OCI-LY3 (cell line): ENCODE measurements at regions not wholly inside any gene's neighbourhood (a gene's known extent, or its start where the extent isn't known, plus 50 kb on each side); places are given as distances from the start of the nearest gene placed in this dataset.

Source experiments
- H2AFZ ChIP-seq: fragments of 200-600, 300-600 bp; shearing (Covaris generic); 2 replicates; pipeline ENCODE4 v1.6.0; 2014; ENCODE audit warnings: antibody characterized with exemption, low read depth, low read length
- H3K27ac ChIP-seq: fragments of 200-600, 300-600 bp; sonication (generic); 2 replicates; pipeline ENCODE4 v1.5.1; 2014; ENCODE audit warnings: mild to moderate bottlenecking, low read length, moderate library complexity, mixed read lengths
- H3K27me3 ChIP-seq: fragments of 200-600, 300-600 bp; sonication (generic); 2 replicates; pipeline ENCODE4 v1.6.1; 2014; ENCODE audit warnings: low read depth, low read length, mixed read lengths
- H3K36me3 ChIP-seq: fragments of 200-600, 300-600 bp; sonication (generic); replicated peaks from 2 replicates; pipeline ENCODE3; 2014; ENCODE audit warnings: low read depth, low read length, mixed read lengths
- H3K4me1 ChIP-seq: fragments of 300-600, 200-600 bp; sonication (generic); 2 replicates; pipeline ENCODE4 v1.6.1; 2014; ENCODE audit warnings: low read length, mixed read lengths
- H3K4me2 ChIP-seq: fragments of 200-600, 300-600 bp; sonication (generic); 2 replicates; pipeline ENCODE4 v1.6.1; 2014; ENCODE audit warnings: low read length, mixed read lengths
- H3K4me3 ChIP-seq: fragments of 300-600, 200-600 bp; sonication (generic); 2 replicates; pipeline ENCODE4 v1.5.1; 2014; ENCODE audit warnings: antibody characterized with exemption, mild to moderate bottlenecking, low read length, moderate library complexity
- H3K79me2 ChIP-seq: fragments of 300-600, 200-600 bp; shearing (Covaris generic); 2 replicates; pipeline ENCODE4 v1.6.1; 2014; ENCODE audit warnings: mild to moderate bottlenecking, low read length, mixed read lengths
- H3K9ac ChIP-seq: fragments of 300-600, 200-600 bp; shearing (Covaris generic); 2 replicates; pipeline ENCODE4 v1.6.0; 2014; ENCODE audit warnings: mild to moderate bottlenecking, low read length, moderate library complexity
- H3K9me3 ChIP-seq: fragments of 200-600, 300-600 bp; shearing (Covaris generic); 2 replicates; pipeline ENCODE4 v1.6.1; 2014; ENCODE audit warnings: low read length, mixed read lengths; ENCODE audit not compliant: insufficient read depth
- H4K20me1 ChIP-seq: fragments of 200-600, 300-600 bp; sonication (generic); 2 replicates; pipeline ENCODE4 v1.6.1; 2016; ENCODE audit warnings: low read length, mixed read lengths; ENCODE audit not compliant: insufficient read depth
- EZH2phosphoT487 ChIP-seq: fragments of 200-600 bp; shearing (Covaris generic); IDR thresholded peaks from 2 replicates; pipeline ENCODE4 v1.6.1; 2018; ENCODE audit warnings: antibody characterized with exemption, mixed run types, low read depth
- TF ChIP-seq, protein P1 (sequence below): fragments of 200-600, 300-600 bp; sonication (generic); IDR thresholded peaks from 2 replicates; pipeline ENCODE4 v1.5.1; 2014; ENCODE audit warnings: antibody characterized with exemption, low read length, low read depth

DNA sequence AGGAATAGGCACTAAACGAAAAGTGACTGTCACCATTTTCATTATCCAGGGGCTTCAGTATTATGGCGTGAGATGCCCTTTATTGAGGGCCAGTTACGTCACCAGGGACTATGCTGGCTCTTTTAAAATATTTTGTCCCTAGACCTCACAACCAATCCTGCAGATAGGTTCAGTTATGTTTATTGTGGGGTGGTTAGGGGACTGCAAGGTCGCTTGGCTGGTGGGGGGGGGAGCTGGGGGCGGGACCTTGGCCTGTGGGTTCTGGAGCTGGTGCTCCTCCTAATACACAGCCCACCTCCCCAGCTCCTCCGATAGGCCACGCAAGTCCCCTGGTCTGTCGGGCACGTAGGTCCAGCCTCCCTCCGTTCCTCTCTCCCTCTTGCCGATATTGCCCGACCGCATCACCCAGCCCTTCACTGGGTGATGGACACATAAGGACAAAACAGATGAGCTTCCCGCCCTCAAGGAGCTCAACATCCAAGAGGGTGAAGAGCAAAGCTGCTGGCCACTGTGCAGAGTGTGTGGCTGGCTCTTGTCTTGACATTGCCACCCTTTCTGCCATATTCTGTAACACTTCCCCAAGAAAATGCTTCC lies 271.8 kb downstream of the MATN1 start:
- Histone ChIP-seq H3K4me1 (no peaks in the 10 kb centered on the region), H4K20me1 (no peaks in the 10 kb centered on the region), H3K36me3 (no peaks in the 10 kb centered on the region), H3K4me2 (no peak overlapping the region), H3K9ac (no peak overlapping the region), H3K27me3 (no peaks in the 10 kb centered on the region), H3K27ac (no peak overlapping the region), H3K79me2 (no peaks in the 10 kb centered on the region), H3K4me3 (no peak overlapping the region), H2AFZ (no peak overlapping the region), H3K9me3 (no peaks in the 10 kb centered on the region)
- no peak for TF ChIP-seq EZH2phosphoT487
- TF ChIP-seq, protein P1, sequence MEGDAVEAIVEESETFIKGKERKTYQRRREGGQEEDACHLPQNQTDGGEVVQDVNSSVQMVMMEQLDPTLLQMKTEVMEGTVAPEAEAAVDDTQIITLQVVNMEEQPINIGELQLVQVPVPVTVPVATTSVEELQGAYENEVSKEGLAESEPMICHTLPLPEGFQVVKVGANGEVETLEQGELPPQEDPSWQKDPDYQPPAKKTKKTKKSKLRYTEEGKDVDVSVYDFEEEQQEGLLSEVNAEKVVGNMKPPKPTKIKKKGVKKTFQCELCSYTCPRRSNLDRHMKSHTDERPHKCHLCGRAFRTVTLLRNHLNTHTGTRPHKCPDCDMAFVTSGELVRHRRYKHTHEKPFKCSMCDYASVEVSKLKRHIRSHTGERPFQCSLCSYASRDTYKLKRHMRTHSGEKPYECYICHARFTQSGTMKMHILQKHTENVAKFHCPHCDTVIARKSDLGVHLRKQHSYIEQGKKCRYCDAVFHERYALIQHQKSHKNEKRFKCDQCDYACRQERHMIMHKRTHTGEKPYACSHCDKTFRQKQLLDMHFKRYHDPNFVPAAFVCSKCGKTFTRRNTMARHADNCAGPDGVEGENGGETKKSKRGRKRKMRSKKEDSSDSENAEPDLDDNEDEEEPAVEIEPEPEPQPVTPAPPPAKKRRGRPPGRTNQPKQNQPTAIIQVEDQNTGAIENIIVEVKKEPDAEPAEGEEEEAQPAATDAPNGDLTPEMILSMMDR = no peak

DNA sequence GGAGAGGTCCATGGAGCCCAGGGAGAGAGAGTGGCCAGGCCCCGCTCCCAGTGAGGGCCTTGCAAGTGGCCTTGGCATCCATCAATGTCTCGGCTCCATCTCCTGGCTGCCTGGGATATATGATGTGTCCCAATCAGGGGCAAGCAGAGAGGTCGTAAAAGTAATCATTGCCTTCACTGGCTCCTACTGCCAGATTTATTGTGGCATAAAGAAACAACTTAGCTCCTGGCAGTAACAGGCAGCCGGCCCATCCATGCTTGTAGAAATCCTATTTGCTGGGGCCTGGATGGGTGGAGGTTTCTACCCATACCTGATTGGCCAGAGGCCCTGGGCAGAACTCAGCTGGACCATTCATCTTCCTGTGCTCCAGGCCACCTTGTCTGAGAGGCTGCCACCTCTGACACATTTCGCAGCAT lies 272.6 kb downstream of the MATN1 start:
- no peak overlapping the region for H3K4me3 ChIP-seq
- no peak overlapping the region for H3K27ac ChIP-seq
- no peaks in the 10 kb centered on the region for H3K36me3 ChIP-seq
- H2AFZ ChIP-seq = no peak overlapping the region
- H3K27me3 ChIP-seq = no peaks in the 10 kb centered on the region
- H3K79me2 ChIP-seq = no peaks in the 10 kb centered on the region
- no peaks in the 10 kb centered on the region for H3K4me1 ChIP-seq
- no peak overlapping the region for H3K4me2 ChIP-seq
- no peak overlapping the region for H3K9ac ChIP-seq
- no peaks in the 10 kb centered on the region for H4K20me1 ChIP-seq
- TF ChIP-seq EZH2phosphoT487 = no peak
- TF ChIP-seq, protein P1 = no peak
- no peaks in the 10 kb centered on the region for H3K9me3 ChIP-seq

DNA sequence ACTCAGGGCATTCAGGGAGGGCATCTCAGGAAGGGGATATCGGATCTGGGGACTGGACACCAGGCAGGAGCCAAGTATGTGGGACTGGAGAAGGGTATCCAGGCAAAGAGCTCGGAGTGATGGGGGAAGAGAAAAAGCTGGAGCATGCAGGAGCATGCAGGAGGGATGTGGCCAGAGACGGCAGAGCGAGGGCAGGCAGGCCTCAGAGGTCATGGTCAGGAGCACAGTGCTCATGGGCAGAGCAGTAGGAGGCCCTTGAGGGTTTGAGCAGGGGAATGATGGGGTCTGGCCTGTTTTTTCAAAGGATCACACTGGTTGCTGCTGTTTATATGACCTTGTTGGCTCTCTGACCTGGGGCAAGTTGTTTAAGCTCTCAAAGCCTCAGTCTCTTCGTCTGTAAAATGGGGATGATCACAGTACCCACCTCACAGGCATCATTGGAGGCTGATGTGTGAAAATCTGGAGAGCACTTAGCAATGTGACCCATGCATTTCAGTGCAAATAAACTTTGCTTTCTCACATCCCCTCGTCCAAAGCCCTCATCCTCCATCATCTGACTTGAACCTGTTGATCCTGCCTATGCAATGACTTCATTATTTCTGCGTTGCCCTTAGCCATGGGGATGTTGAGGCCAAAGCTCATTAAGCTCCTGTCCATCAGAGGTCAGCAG lies 273.1 kb downstream of the MATN1 start:
- no peak overlapping the region for H2AFZ ChIP-seq
- H3K36me3 ChIP-seq = no peaks in the 10 kb centered on the region
- no peak overlapping the region for H3K4me3 ChIP-seq
- no peaks in the 10 kb centered on the region for H3K9me3 ChIP-seq
- H4K20me1 ChIP-seq = no peaks in the 10 kb centered on the region
- no peak for TF ChIP-seq EZH2phosphoT487
- TF ChIP-seq, protein P1 = no peak
- no peaks in the 10 kb centered on the region for H3K79me2 ChIP-seq
- no peaks in the 10 kb centered on the region for H3K4me1 ChIP-seq
- no peak overlapping the region for H3K9ac ChIP-seq
- H3K27ac ChIP-seq = no peak overlapping the region
- H3K27me3 ChIP-seq = no peaks in the 10 kb centered on the region
- H3K4me2 ChIP-seq = no peak overlapping the region

DNA sequence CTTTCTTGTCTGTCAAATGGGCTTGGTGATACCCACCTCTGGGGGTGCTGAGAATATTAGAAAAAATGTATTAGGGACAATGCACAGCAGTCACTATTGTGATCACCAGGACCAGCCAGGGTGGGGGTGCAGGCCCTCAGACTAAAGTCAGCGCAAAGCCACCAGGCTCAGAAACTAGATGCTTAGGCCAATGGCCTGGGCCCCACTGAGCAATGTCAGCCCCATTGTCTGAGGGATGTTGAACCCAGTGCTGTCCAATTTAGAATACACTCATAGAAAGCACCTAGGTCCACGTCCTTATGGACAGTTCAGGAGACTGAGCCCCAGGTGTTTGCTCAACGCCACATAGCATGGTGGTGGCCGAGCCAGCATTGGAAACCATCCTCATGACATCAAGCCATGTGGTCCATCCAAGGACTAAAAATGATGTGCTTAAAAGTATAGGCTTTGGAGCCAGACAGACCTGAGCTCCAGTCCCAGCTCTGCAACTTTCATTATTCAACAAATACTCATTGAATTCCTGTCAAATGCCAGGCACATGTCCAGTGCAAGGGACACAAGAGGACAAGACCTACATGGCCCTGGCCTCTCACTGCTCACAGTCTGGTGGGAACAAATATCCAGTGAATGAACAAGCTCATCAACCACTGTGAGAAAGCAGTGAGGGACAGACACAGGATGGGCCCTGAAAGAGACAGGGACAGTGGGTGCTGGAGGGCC lies 273.8 kb downstream of the MATN1 start:
- Histone ChIP-seq H3K4me1 (no peaks in the 10 kb centered on the region), H3K9me3 (no peaks in the 10 kb centered on the region), H3K9ac (no peak overlapping the region), H3K4me2 (no peak overlapping the region), H3K4me3 (no peak overlapping the region), H3K27me3 (no peaks in the 10 kb centered on the region), H3K79me2 (no peaks in the 10 kb centered on the region), H3K36me3 (no peaks in the 10 kb centered on the region), H3K27ac (no peak overlapping the region), H2AFZ (no peak overlapping the region), H4K20me1 (no peaks in the 10 kb centered on the region)
- no peak for TF ChIP-seq EZH2phosphoT487
- TF ChIP-seq, protein P1 = no peak
